H9 (cell line): ENCODE measurements at regions not wholly inside any gene's neighbourhood (a gene's known extent, or its start where the extent isn't known, plus 50 kb on each side); places are given as distances from the start of the nearest gene placed in this dataset.

Experiments used
- DNase-seq: peaks from one replicate; pipeline ENCODE4 v3.0.0-alpha.2; 2017
- H2AFZ ChIP-seq: one replicate; pipeline ENCODE4 v1.6.1; 2013; ENCODE audit warnings: mild to moderate bottlenecking, low read length, control low read depth, moderate library complexity
- H2AK5ac ChIP-seq: 2 replicates; pipeline ENCODE4 v1.6.1; 2013; ENCODE audit warnings: low read length, control low read depth, mixed read lengths; ENCODE audit not compliant: insufficient read length
- H2BK120ac ChIP-seq: one replicate; pipeline ENCODE4 v1.6.1; 2013; ENCODE audit warnings: low read depth, mild to moderate bottlenecking, low read length, control low read depth, inconsistent platforms; ENCODE audit not compliant: poor library complexity, severe bottlenecking
- H2BK12ac ChIP-seq: 2 replicates; pipeline ENCODE4 v1.6.1; 2013; ENCODE audit warnings: low read length, control low read depth, mixed read lengths, low read depth; ENCODE audit not compliant: insufficient read length
- H2BK15ac ChIP-seq: 2 replicates; pipeline ENCODE4 v1.6.1; 2013; ENCODE audit warnings: low read depth, low read length, control low read depth
- H2BK20ac ChIP-seq: one replicate; pipeline ENCODE4 v1.6.1; 2013; ENCODE audit warnings: low read depth, mild to moderate bottlenecking, low read length, control low read depth, inconsistent platforms; ENCODE audit not compliant: poor library complexity, severe bottlenecking
- H2BK5ac ChIP-seq: 2 replicates; pipeline ENCODE4 v1.6.1; 2013; ENCODE audit warnings: low read length, control low read depth, mixed read lengths; ENCODE audit not compliant: insufficient read length
- H3K14ac ChIP-seq: 2 replicates; pipeline ENCODE4 v1.6.1; 2013; ENCODE audit warnings: low read length, control low read depth; ENCODE audit not compliant: insufficient read depth
- H3K18ac ChIP-seq: 2 replicates; pipeline ENCODE4 v1.6.1; 2013; ENCODE audit warnings: low read depth, mild to moderate bottlenecking, mixed read lengths, low read length, control low read depth; ENCODE audit not compliant: insufficient read length
- H3K23ac ChIP-seq: 2 replicates; pipeline ENCODE4 v1.6.1; 2013; ENCODE audit warnings: low read length, control low read depth, mixed read lengths, low read depth; ENCODE audit not compliant: insufficient read length
- H3K23me2 ChIP-seq: 2 replicates; pipeline ENCODE4 v1.6.1; 2013; ENCODE audit warnings: low read depth, mild to moderate bottlenecking, mixed read lengths, low read length, control low read depth; ENCODE audit not compliant: insufficient read length, poor library complexity, severe bottlenecking
- H3K27ac ChIP-seq: 2 replicates; pipeline ENCODE4 v1.5.1; 2013; ENCODE audit warnings: low read length, control low read depth, mixed read lengths, low read depth; ENCODE audit not compliant: insufficient read length
- H3K27me3 ChIP-seq: 2 replicates; pipeline ENCODE4 v1.6.1; 2013; ENCODE audit warnings: low read length, control low read depth, inconsistent platforms; ENCODE audit not compliant: insufficient read depth
- H3K4ac ChIP-seq: 2 replicates; pipeline ENCODE4 v1.6.1; 2013; ENCODE audit warnings: low read depth, mild to moderate bottlenecking, control low read depth, inconsistent platforms, low read length, moderate library complexity
- H3K4me1 ChIP-seq: 2 replicates; pipeline ENCODE4 v1.6.1; 2013; ENCODE audit warnings: low read length, control low read depth, inconsistent platforms; ENCODE audit not compliant: insufficient read depth
- H3K4me2 ChIP-seq: 2 replicates; pipeline ENCODE4 v1.6.1; 2013; ENCODE audit warnings: low read length, control low read depth, mixed read lengths; ENCODE audit not compliant: insufficient read length, insufficient read depth
- H3K56ac ChIP-seq: 2 replicates; pipeline ENCODE4 v1.6.1; 2013; ENCODE audit warnings: low read depth, mild to moderate bottlenecking, mixed read lengths, low read length, control low read depth; ENCODE audit not compliant: insufficient read length
- H3K79me1 ChIP-seq: 2 replicates; pipeline ENCODE4 v1.6.1; 2013; ENCODE audit warnings: low read depth, mild to moderate bottlenecking, moderate library complexity, low read length, control low read depth, inconsistent platforms; ENCODE audit not compliant: insufficient read depth, poor library complexity, severe bottlenecking
- H3K79me2 ChIP-seq: 2 replicates; pipeline ENCODE4 v1.6.1; 2013; ENCODE audit warnings: low read length, control low read depth, inconsistent platforms; ENCODE audit not compliant: insufficient read depth
- H3K9ac ChIP-seq: 2 replicates; pipeline ENCODE4 v1.6.1; 2013; ENCODE audit warnings: low read length, control low read depth, mixed read lengths; ENCODE audit not compliant: insufficient read length; ENCODE audit errors: extremely low read depth
- H3K9me3 ChIP-seq: one replicate; pipeline ENCODE4 v1.6.1; 2013; ENCODE audit warnings: low read depth, low read length, inconsistent platforms; ENCODE audit not compliant: control insufficient read depth
- H3T11ph ChIP-seq: one replicate; pipeline ENCODE4 v1.6.1; 2013; ENCODE audit warnings: mild to moderate bottlenecking, low read length, control low read depth, inconsistent platforms
- H4K20me1 ChIP-seq: one replicate; pipeline ENCODE4 v1.6.1; 2013; ENCODE audit not compliant: control insufficient read depth, insufficient read length, insufficient read depth
- H4K5ac ChIP-seq: 2 replicates; pipeline ENCODE4 v1.6.1; 2013; ENCODE audit warnings: low read depth, mild to moderate bottlenecking, mixed read lengths, low read length, control low read depth; ENCODE audit not compliant: insufficient read length
- H4K8ac ChIP-seq: replicated peaks from 2 replicates; pipeline ENCODE4 v1.6.1; 2013; ENCODE audit warnings: low read length, control low read depth, mixed read lengths, low read depth; ENCODE audit not compliant: insufficient read length
- H4K91ac ChIP-seq: 2 replicates; pipeline ENCODE4 v1.6.1; 2013; ENCODE audit warnings: low read depth, mild to moderate bottlenecking, moderate library complexity, mixed read lengths, low read length, control low read depth; ENCODE audit not compliant: insufficient read length
- H3K27ac Mint-ChIP-seq, 3 experiments: 2 replicates in 2 of 3; 3 replicates in 1 of 3; pipeline ENCODE4 v1.8.0; 2020 to 2021; ENCODE audit warnings: mixed read lengths in 3 of 3, mild to moderate bottlenecking in 1 of 3, moderate library complexity in 1 of 3
- H3K27me3 Mint-ChIP-seq: 2 replicates; pipeline ENCODE4 v1.8.0; 2021; ENCODE audit warnings: low read depth, mild to moderate bottlenecking, moderate library complexity, mixed read lengths
- H3K36me3 Mint-ChIP-seq, 3 experiments: 2 replicates in 2 of 3; 3 replicates in 1 of 3; pipeline ENCODE4 v1.8.0; 2020 to 2021; ENCODE audit warnings: low read depth in 3 of 3, mixed read lengths in 3 of 3; ENCODE audit not compliant: insufficient read depth in 1 of 3
- H3K4me1 Mint-ChIP-seq, 2 experiments: 2 replicates each; pipeline ENCODE4 v1.8.0; 2020; ENCODE audit warnings: mixed read lengths in 2 of 2
- H3K4me3 Mint-ChIP-seq, 2 experiments: 2 replicates in 1 of 2; 3 replicates in 1 of 2; pipeline ENCODE4 v1.8.0; 2020 to 2021; ENCODE audit warnings: mild to moderate bottlenecking in 2 of 2, mixed read lengths in 2 of 2, moderate library complexity in 1 of 2
- H3K9me3 Mint-ChIP-seq, 2 experiments: 2 replicates in 1 of 2; 3 replicates in 1 of 2; pipeline ENCODE4 v1.8.0; 2020; ENCODE audit warnings: mild to moderate bottlenecking in 2 of 2, mixed read lengths in 2 of 2, moderate library complexity in 1 of 2
- WGBS: extraction: QIAGEN DNeasy Blood & Tissue Kit; methylation state at CpG from one replicate; pipeline ENCODE4 v1.1.7; 2013; ENCODE audit warnings: missing lambda C conversion rate, low lambda C conversion rate, mixed read lengths; ENCODE audit not compliant: insufficient read length; ENCODE audit errors: extremely low coverage; 5-methylcytosine and 5-hydroxymethylcytosine counted together
- TF ChIP-seq, protein P1 (sequence below): fragments of 200-600 bp; sonication (generic); conservative IDR thresholded peaks from 3 replicates; pipeline ENCODE4 v1.8.0; 2021; ENCODE audit warnings: antibody characterized with exemption, mild to moderate bottlenecking

DNA sequence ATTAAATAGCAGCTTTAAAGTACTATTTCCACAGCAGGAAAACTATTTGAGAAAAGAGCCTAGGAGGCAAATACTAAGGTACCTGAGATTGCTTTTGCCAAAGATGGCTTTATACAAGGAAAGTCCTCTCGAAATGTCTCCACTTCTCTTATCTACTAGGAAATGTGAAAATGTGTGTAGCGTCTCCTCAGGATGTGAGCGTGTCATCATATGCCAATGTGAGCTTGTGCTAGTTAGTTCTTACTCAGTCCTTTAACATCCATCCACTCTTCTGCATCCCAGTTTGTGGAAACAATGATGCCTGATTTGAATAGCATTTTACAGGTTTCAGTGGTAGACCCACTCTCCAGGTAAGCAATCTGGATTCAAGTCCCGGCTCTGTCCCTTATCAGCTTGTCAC, 421.0 kb downstream of the DYNC2H1 start:
- Histone ChIP-seq H3K23ac (no peak overlapping the region), H2BK20ac (no peak overlapping the region), H2BK12ac (no peak overlapping the region), H3K27ac (no peak overlapping the region), H3K79me2 (no peaks in the 10 kb centered on the region), H3K27me3 (no peaks in the 10 kb centered on the region), H3K4ac (no peak overlapping the region), H2AFZ (no peak overlapping the region), H2BK5ac (no peak overlapping the region), H3K4me1 (no peaks in the 10 kb centered on the region), H2BK15ac (no peak overlapping the region), H3T11ph (no peak overlapping the region), H3K56ac (no peak overlapping the region), H3K79me1 (no peaks in the 10 kb centered on the region), H2AK5ac (no peak overlapping the region), H3K9ac (no peak overlapping the region), H4K20me1 (no peaks in the 10 kb centered on the region), H4K8ac (no peak overlapping the region), H3K9me3 (no peaks in the 10 kb centered on the region), H4K91ac (no peak overlapping the region), H3K23me2 (no peaks in the 10 kb centered on the region), H4K5ac (no peak overlapping the region), H3K18ac (no peak overlapping the region), H3K14ac (no peak overlapping the region), H2BK120ac (no peak overlapping the region), H3K4me2 (no peak overlapping the region)
- Mint-ChIP-seq H3K27ac (no peak overlapping the region), H3K4me1 (peaks cover 12 to 13% of the 10 kb centered on the region in 2 experiments), H3K9me3 (no peaks in the 10 kb centered on the region), H3K36me3 (no peaks in the 10 kb centered on the region), H3K27me3 (no peaks in the 10 kb centered on the region), H3K4me3 (no peak overlapping the region)
- no peak for DNase-seq
- WGBS: no CpG with 5 or more reads among the region's 4 CpGs
- TF ChIP-seq, protein P1, sequence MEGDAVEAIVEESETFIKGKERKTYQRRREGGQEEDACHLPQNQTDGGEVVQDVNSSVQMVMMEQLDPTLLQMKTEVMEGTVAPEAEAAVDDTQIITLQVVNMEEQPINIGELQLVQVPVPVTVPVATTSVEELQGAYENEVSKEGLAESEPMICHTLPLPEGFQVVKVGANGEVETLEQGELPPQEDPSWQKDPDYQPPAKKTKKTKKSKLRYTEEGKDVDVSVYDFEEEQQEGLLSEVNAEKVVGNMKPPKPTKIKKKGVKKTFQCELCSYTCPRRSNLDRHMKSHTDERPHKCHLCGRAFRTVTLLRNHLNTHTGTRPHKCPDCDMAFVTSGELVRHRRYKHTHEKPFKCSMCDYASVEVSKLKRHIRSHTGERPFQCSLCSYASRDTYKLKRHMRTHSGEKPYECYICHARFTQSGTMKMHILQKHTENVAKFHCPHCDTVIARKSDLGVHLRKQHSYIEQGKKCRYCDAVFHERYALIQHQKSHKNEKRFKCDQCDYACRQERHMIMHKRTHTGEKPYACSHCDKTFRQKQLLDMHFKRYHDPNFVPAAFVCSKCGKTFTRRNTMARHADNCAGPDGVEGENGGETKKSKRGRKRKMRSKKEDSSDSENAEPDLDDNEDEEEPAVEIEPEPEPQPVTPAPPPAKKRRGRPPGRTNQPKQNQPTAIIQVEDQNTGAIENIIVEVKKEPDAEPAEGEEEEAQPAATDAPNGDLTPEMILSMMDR: no peak
